ENCODE measurements at regions not wholly inside any gene's neighbourhood (a gene's known extent, or its start where the extent isn't known, plus 50 kb on each side); places are given as distances from the start of the nearest gene placed in this dataset.

GRCh38 chrX:39848900-39849299 lies 248.9 kb downstream of the BCOR start (continued):
- TF ChIP-seq E2F6 (IDR thresholded peaks at IDR 0.05; ENCODE audit: borderline replicate concordance in 1 of 2, extremely low read depth in 1 of 2, insufficient read depth in 1 of 2, insufficient read length in 1 of 2, low read depth in 1 of 2, low read length in 1 of 2, poor library complexity in 1 of 2, severe bottlenecking in 1 of 2) = peak in 1 of 2 experiments; percentile 17

- H3K4me1 ChIP-seq (replicated peaks in 1 of 2; ENCODE audit: control insufficient read depth in 2 of 2, insufficient read depth in 2 of 2, low read length in 2 of 2) = peaks cover 19 to 61% of the 10 kb centered on the region in 2 experiments; a peak in 4 of 5 replicates
- no peaks in the 10 kb centered on the region for H3K9me1 ChIP-seq (ENCODE audit: control insufficient read depth, insufficient read depth, low read length)
- no peak for ATAC-seq
- no peaks in the 10 kb centered on the region for H3K27me3 ChIP-seq (ENCODE audit: control insufficient read depth in 2 of 2, insufficient read depth in 2 of 2, low read length in 2 of 2)
- H3K4me3 ChIP-seq = no peak overlapping the region
- no peaks in the 10 kb centered on the region for H3K9me3 ChIP-seq (replicated peaks; ENCODE audit: control insufficient read depth, insufficient read depth, low read depth, low read length)
- H3K79me2 ChIP-seq (ENCODE audit: control insufficient read depth, insufficient read depth, low read length) = no peaks in the 10 kb centered on the region; the same call in 2 of the 3 replicates
- in situ Hi-C loops (cut with MboI) = no loop called here
- WGBS (ENCODE audit: insufficient coverage, low coverage, missing lambda C conversion rate) = 29% methylated on average over 4 of the region's 4 CpGs
- intact Hi-C loops (cut with micrococcal nuclease) = loop anchor here (10.0 kb wide), 1 partner anchor 115 kb away; no protein-coding TSS in a partner anchor
- no peak for DNase-seq (ENCODE audit: extremely low read depth in 1 of 4, low spot score in 3 of 4)
- no peaks in the 10 kb centered on the region for H3K36me3 ChIP-seq (ENCODE audit: control insufficient read depth, insufficient read depth, low read length)
- H3K27ac ChIP-seq (ENCODE audit: extremely low read depth, low read depth, low read length) = peak overlapping the region; percentile 68
- peak overlapping the region; percentile 71 for H3K4me2 ChIP-seq (ENCODE audit: insufficient read depth, low read length)
- ChIA-PET CTCF (ENCODE audit: low intra/inter-chr PET ratio) (no interaction called here), POLR2A (interaction anchor here (0.6 kb wide), 1 partner anchor 161 kb away, joined by 3 read pairs; no protein-coding TSS in a partner anchor)
- peak overlapping the region in 1 of 2 experiments; percentile 47; a peak in 3 of 4 replicates for H3K9ac ChIP-seq (ENCODE audit: insufficient read depth in 1 of 2, low read depth in 2 of 2, low read length in 2 of 2)
- H4K20me1 ChIP-seq (replicated peaks; ENCODE audit: control insufficient read depth, insufficient read depth, low read length) = no peaks in the 10 kb centered on the region
- BruUV-seq (replicated peaks) = no TSS peak
- no peak for FAIRE-seq
- peak overlapping the region; percentile 48 for H2AFZ ChIP-seq (ENCODE audit: low read depth, low read length)
- TF ChIP-seq NFRKB (IDR thresholded peaks at IDR 0.05; ENCODE audit: low read depth) = 0 out of 2 replicates have a peak, but pooled peaks have one; percentile 30
- TF ChIP-seq NR2C2 (CRISPR knock-in tag; IDR thresholded peaks at IDR 0.05) = no peak
- peak; percentile 76 for TF ChIP-seq NR2C2 (tag; IDR thresholded peaks at IDR 0.05)
- TF ChIP-seq ZNF583 (CRISPR knock-in tag; IDR thresholded peaks at IDR 0.05) = no peak
- TF ChIP-seq ID3 (CRISPR knock-in tag; IDR thresholded peaks at IDR 0.05) = no peak
- TF ChIP-seq ID3 (tag; IDR thresholded peaks at IDR 0.05) = 0 out of 2 replicates have a peak, but pooled peaks have one; percentile 75
- TF ChIP-seq BRD9 (IDR thresholded peaks at IDR 0.05; ENCODE audit: low read depth, partially characterized antibody) = peak; percentile 14
- TF ChIP-seq MLLT1 (IDR thresholded peaks at IDR 0.05) = no peak
- no peak for TF ChIP-seq ETV6 (IDR thresholded peaks at IDR 0.05; ENCODE audit: borderline replicate concordance in 1 of 2, low read depth in 2 of 2, low read length in 1 of 2)
- TF ChIP-seq ETV6 (CRISPR knock-in tag; IDR thresholded peaks at IDR 0.05; ENCODE audit: borderline replicate concordance) = no peak
- peak; percentile 77 for TF ChIP-seq NR2C1 (IDR thresholded peaks at IDR 0.05)
- peak; percentile 80 for TF ChIP-seq NR2C1 (tag; IDR thresholded peaks at IDR 0.05)
- TF ChIP-seq ZNF696 (CRISPR knock-in tag; conservative IDR thresholded peaks at IDR 0.05) = no peak
- TF ChIP-seq YY1 (IDR thresholded peaks at IDR 0.05; ENCODE audit: borderline replicate concordance in 1 of 3, control insufficient read depth in 1 of 3, extremely low read depth in 1 of 3, insufficient read depth in 3 of 3, insufficient read length in 1 of 3, insufficient replicate concordance in 2 of 3, low read depth in 1 of 3, low read length in 2 of 3) = peak in 1 of 3 experiments; percentile 45
- TF ChIP-seq ZNF395 (CRISPR knock-in tag; IDR thresholded peaks at IDR 0.05) = no peak
These were observed 247.5 kb downstream of the BCOR start for GRCh38 chrX:39850209-39850608.
